ENCODE measurements at regions not wholly inside any gene's neighbourhood (a gene's known extent, or its start where the extent isn't known, plus 50 kb on each side); places are given as distances from the start of the nearest gene placed in this dataset.

- DNase-seq (ENCODE audit: low read depth), result no peak
- TF ChIP-seq CTCF (IDR thresholded peaks at IDR 0.05; ENCODE audit: low read depth, low read length, missing control alignments), result no peak
These were observed 52.7 kb upstream of the PELI1 start for GRCh38 chr2:64196963-64197362.

GRCh38 chr2:64201151-64201550, 56.9 kb upstream of the PELI1 start:
- H3K4me3 ChIP-seq (ENCODE audit: low read depth, low read length), result no peak overlapping the region
- no peak for TF ChIP-seq CTCF (IDR thresholded peaks at IDR 0.05; ENCODE audit: low read depth, low read length, missing control alignments)
- DNase-seq (ENCODE audit: low read depth), result no peak

More at GRCh38 chr2:64196963-64197362, 52.7 kb upstream of the PELI1 start:
- no peak overlapping the region for H3K4me3 ChIP-seq (ENCODE audit: low read depth, low read length)

- no peak for DNase-seq (ENCODE audit: low read depth)
- H3K4me3 ChIP-seq (ENCODE audit: low read depth, low read length), result no peak overlapping the region
- TF ChIP-seq CTCF (IDR thresholded peaks at IDR 0.05; ENCODE audit: low read depth, low read length, missing control alignments), result no peak
These were observed 58.1 kb upstream of the PELI1 start for GRCh38 chr2:64202206-64202845.

DNA sequence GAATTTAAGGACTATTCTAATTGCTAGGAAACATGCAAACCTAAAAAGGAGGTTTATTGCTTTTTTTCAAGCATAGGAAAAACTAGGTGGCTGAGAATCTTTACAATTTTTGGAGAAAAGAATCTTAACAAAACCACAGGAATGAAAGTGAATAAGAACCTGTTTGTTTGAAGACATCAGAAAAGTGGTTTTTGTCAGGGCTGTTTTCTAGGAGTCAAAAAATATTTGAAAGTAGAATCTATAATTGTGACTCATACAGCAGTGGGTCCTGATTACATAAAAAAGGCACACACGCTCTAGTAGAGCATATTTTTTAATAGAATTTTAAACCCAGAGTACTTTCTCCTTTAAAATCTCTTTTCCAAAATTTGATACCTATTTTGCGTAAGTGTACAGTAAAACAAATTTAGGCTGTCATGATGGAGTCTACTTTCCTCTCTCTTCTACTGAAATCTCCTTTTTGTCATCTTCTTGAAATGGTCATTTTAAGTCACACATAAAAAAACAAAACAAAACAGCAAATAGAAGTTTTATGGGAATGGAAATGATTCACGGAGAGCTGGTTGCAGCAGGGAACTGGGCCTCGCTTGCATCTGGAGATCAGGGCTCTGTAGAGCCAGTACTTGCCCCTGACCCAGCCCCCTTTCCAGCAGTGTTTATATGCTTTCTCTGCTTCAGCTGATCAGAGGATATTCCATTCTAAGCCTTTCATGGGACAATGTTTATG, 59.1 kb upstream of the PELI1 start:
- H3K4me3 ChIP-seq (ENCODE audit: low read depth, low read length), result no peak overlapping the region; the same call in 1 of the 2 replicates
- no peak for TF ChIP-seq CTCF (IDR thresholded peaks at IDR 0.05; ENCODE audit: low read depth, low read length, missing control alignments)
- no peak for DNase-seq (ENCODE audit: low read depth)

DNA sequence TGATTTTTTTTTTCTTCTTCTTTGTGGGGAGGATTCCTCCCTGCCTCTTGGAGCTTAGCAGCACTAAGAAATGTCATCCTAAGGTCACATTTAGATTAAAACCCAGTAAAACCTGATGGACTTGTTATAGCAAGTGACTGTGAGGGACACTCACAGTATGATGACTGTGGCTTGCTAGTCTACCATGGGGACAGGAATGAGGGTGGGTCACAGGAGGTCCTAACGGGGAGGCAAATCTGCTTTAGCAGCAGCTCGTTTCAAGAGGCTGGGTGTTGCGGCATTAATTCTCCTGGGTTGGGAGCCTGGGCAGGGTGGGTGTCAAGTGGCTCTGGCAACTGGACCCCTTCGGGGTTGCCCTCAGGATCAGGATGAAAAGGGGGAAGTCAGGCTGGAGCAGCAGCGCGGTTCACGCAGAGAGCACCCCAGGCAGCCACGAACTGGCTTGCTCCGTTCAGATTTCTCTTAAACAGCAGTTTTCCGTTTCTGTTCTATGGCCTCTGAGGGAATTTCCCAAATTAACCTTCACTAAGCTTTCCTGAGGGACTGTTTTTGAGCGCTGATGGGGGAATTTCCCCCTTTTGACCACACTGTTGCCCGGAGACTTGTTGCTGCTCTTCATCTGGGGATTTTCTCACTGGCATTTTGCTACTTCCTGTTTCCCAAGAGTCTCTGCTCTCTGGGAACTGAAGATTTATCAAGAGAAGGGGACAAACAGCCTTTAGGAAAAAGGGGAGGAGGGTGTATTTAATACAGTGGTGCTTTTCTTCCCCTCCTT, 59.8 kb upstream of the PELI1 start:
- no peak for TF ChIP-seq CTCF (IDR thresholded peaks at IDR 0.05; ENCODE audit: low read depth, low read length, missing control alignments)
- peak; percentile 74 for DNase-seq (ENCODE audit: low read depth)
- peak overlapping the region; percentile 44 for H3K4me3 ChIP-seq (ENCODE audit: low read depth, low read length)

GRCh38 chr2:64204703-64205102, 60.5 kb upstream of the PELI1 start:
- H3K4me3 ChIP-seq (ENCODE audit: low read depth, low read length), result no peak overlapping the region
- DNase-seq (ENCODE audit: low read depth), result no peak
- TF ChIP-seq CTCF (IDR thresholded peaks at IDR 0.05; ENCODE audit: low read depth, low read length, missing control alignments), result no peak

Data from GM12864 (cell line).